K562 (cell line): ENCODE measurements at regions not wholly inside any gene's neighbourhood (a gene's known extent, or its start where the extent isn't known, plus 50 kb on each side); places are given as distances from the start of the nearest gene placed in this dataset.

Source experiments
- EHMT2 ChIP-seq: fragments of 450-650 bp; IDR thresholded peaks from 2 replicates; pipeline ENCODE4 v1.6.1; 2018; ENCODE audit warnings: antibody characterized with exemption
- FIP1L1 ChIP-seq: fragments of 200-400 bp; formaldehyde crosslinking; IDR thresholded peaks from 2 replicates; pipeline ENCODE4 v1.6.1; 2018; ENCODE audit warnings: mild to moderate bottlenecking, low read depth, low read length; ENCODE audit not compliant: poor library complexity, severe bottlenecking
- HMGN3 ChIP-seq: IDR thresholded peaks from 2 replicates; pipeline ENCODE4 v1.6.1; 2011; ENCODE audit warnings: borderline replicate concordance, low read depth, mild to moderate bottlenecking, mixed read lengths, low read length; ENCODE audit not compliant: insufficient read length; ENCODE audit errors: extremely low read depth
- NFATC3 ChIP-seq: fragments of 450-650 bp; IDR thresholded peaks from 2 replicates; pipeline ENCODE4 v1.6.1; 2017; ENCODE audit warnings: mild to moderate bottlenecking
- PHF21A ChIP-seq: fragments of 450-650 bp; IDR thresholded peaks from 2 replicates; pipeline ENCODE4 v1.6.1; 2017; ENCODE audit warnings: low read depth, borderline replicate concordance
- SPI1 ChIP-seq: IDR thresholded peaks from 2 replicates; pipeline ENCODE4 v1.6.1; 2011; ENCODE audit warnings: low read depth, low read length, control low read depth, borderline replicate concordance
- TRIM28 ChIP-seq: fragments of 450-650 bp; IDR thresholded peaks from 2 replicates; pipeline ENCODE4 v1.6.1; 2017
- ZC3H8 ChIP-seq: fragments of 450-650 bp; IDR thresholded peaks from 2 replicates; pipeline ENCODE4 v1.6.1; 2017
- TF ChIP-seq, protein P1 (sequence below): fragments of 250-450 bp; sonication (Bioruptor Pico); IDR thresholded peaks from 2 replicates; pipeline ENCODE4 v1.8.0; 2022; ENCODE audit warnings: moderate library complexity, mild to moderate bottlenecking, inconsistent platforms
- TF ChIP-seq, protein P2 (sequence below), 2 experiments: IDR thresholded peaks; 2 replicates each; pipeline ENCODE4 v1.6.1; 2012; ENCODE audit warnings: improper control_type of control experiment in 2 of 2, low read depth in 2 of 2, low read length in 2 of 2, borderline replicate concordance in 1 of 2
- TF ChIP-seq, protein P3 (sequence below): fragments of 200-800 bp; sonication (Bioruptor generic); IDR thresholded peaks from 2 replicates; pipeline ENCODE4 v1.6.1; 2016; ENCODE audit warnings: missing genetic modification characterization, missing compliant biosample characterization
- TF ChIP-seq, protein P4 (sequence below): sonication (generic); formaldehyde crosslinking; IDR thresholded peaks from 2 replicates; pipeline ENCODE4 v1.8.0; 2023; ENCODE audit warnings: mild to moderate bottlenecking, missing genetic modification reagents
- TF ChIP-seq, protein P5 (sequence below): fragments of 250-450 bp; sonication (Bioruptor Pico); IDR thresholded peaks from 2 replicates; pipeline ENCODE4 v1.5.0; 2022; ENCODE audit warnings: mild to moderate bottlenecking
- TF ChIP-seq, protein P6 (sequence below): fragments of 450-650 bp; IDR thresholded peaks from 2 replicates; pipeline ENCODE4 v1.6.1; 2016; ENCODE audit warnings: antibody characterized with exemption

DNA sequence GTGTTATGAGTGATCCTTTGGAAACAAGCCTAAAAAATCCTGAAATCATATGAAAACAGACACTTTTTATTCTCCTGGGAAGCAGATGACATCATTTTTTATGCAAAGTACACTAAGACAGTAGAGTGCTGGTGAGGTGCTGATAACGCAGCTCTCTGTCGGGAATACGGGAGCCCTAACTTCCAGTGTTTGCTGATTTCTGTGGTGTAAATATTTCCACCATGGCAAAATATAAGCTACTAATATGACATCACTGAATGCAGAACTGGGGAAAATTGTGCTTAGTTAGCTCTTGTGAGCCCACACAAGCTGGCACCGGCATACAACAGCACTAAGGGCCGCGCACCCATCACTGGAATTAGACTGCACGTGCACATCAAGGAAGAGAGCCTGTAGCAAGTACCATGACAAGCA, 82.6 kb downstream of the FAM76B start (continued):
- TF ChIP-seq, protein P1, sequence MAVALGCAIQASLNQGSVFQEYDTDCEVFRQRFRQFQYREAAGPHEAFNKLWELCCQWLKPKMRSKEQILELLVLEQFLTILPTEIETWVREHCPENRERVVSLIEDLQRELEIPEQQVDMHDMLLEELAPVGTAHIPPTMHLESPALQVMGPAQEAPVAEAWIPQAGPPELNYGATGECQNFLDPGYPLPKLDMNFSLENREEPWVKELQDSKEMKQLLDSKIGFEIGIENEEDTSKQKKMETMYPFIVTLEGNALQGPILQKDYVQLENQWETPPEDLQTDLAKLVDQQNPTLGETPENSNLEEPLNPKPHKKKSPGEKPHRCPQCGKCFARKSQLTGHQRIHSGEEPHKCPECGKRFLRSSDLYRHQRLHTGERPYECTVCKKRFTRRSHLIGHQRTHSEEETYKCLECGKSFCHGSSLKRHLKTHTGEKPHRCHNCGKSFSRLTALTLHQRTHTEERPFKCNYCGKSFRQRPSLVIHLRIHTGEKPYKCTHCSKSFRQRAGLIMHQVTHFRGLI = no peak
- TF ChIP-seq, protein P2, sequence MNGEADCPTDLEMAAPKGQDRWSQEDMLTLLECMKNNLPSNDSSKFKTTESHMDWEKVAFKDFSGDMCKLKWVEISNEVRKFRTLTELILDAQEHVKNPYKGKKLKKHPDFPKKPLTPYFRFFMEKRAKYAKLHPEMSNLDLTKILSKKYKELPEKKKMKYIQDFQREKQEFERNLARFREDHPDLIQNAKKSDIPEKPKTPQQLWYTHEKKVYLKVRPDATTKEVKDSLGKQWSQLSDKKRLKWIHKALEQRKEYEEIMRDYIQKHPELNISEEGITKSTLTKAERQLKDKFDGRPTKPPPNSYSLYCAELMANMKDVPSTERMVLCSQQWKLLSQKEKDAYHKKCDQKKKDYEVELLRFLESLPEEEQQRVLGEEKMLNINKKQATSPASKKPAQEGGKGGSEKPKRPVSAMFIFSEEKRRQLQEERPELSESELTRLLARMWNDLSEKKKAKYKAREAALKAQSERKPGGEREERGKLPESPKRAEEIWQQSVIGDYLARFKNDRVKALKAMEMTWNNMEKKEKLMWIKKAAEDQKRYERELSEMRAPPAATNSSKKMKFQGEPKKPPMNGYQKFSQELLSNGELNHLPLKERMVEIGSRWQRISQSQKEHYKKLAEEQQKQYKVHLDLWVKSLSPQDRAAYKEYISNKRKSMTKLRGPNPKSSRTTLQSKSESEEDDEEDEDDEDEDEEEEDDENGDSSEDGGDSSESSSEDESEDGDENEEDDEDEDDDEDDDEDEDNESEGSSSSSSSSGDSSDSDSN (IDR thresholded peaks at IDR 0.05; ENCODE audit: borderline replicate concordance in 1 of 2, low read depth in 2 of 2, low read length in 2 of 2) = no peak
- no peak for TF ChIP-seq ZC3H8
- TF ChIP-seq, protein P3, sequence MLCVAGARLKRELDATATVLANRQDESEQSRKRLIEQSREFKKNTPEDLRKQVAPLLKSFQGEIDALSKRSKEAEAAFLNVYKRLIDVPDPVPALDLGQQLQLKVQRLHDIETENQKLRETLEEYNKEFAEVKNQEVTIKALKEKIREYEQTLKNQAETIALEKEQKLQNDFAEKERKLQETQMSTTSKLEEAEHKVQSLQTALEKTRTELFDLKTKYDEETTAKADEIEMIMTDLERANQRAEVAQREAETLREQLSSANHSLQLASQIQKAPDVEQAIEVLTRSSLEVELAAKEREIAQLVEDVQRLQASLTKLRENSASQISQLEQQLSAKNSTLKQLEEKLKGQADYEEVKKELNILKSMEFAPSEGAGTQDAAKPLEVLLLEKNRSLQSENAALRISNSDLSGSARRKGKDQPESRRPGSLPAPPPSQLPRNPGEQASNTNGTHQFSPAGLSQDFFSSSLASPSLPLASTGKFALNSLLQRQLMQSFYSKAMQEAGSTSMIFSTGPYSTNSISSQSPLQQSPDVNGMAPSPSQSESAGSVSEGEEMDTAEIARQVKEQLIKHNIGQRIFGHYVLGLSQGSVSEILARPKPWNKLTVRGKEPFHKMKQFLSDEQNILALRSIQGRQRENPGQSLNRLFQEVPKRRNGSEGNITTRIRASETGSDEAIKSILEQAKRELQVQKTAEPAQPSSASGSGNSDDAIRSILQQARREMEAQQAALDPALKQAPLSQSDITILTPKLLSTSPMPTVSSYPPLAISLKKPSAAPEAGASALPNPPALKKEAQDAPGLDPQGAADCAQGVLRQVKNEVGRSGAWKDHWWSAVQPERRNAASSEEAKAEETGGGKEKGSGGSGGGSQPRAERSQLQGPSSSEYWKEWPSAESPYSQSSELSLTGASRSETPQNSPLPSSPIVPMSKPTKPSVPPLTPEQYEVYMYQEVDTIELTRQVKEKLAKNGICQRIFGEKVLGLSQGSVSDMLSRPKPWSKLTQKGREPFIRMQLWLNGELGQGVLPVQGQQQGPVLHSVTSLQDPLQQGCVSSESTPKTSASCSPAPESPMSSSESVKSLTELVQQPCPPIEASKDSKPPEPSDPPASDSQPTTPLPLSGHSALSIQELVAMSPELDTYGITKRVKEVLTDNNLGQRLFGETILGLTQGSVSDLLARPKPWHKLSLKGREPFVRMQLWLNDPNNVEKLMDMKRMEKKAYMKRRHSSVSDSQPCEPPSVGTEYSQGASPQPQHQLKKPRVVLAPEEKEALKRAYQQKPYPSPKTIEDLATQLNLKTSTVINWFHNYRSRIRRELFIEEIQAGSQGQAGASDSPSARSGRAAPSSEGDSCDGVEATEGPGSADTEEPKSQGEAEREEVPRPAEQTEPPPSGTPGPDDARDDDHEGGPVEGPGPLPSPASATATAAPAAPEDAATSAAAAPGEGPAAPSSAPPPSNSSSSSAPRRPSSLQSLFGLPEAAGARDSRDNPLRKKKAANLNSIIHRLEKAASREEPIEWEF = no peak
- TF ChIP-seq NFATC3 = no peak
- TF ChIP-seq SPI1 = no peak
- TF ChIP-seq, protein P4, sequence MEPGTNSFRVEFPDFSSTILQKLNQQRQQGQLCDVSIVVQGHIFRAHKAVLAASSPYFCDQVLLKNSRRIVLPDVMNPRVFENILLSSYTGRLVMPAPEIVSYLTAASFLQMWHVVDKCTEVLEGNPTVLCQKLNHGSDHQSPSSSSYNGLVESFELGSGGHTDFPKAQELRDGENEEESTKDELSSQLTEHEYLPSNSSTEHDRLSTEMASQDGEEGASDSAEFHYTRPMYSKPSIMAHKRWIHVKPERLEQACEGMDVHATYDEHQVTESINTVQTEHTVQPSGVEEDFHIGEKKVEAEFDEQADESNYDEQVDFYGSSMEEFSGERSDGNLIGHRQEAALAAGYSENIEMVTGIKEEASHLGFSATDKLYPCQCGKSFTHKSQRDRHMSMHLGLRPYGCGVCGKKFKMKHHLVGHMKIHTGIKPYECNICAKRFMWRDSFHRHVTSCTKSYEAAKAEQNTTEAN (CRISPR knock-in tag) = no peak
- no peak for TF ChIP-seq EHMT2
- no peak for TF ChIP-seq HMGN3
- TF ChIP-seq TRIM28 = no peak
- TF ChIP-seq FIP1L1 = no peak
- TF ChIP-seq, protein P5, sequence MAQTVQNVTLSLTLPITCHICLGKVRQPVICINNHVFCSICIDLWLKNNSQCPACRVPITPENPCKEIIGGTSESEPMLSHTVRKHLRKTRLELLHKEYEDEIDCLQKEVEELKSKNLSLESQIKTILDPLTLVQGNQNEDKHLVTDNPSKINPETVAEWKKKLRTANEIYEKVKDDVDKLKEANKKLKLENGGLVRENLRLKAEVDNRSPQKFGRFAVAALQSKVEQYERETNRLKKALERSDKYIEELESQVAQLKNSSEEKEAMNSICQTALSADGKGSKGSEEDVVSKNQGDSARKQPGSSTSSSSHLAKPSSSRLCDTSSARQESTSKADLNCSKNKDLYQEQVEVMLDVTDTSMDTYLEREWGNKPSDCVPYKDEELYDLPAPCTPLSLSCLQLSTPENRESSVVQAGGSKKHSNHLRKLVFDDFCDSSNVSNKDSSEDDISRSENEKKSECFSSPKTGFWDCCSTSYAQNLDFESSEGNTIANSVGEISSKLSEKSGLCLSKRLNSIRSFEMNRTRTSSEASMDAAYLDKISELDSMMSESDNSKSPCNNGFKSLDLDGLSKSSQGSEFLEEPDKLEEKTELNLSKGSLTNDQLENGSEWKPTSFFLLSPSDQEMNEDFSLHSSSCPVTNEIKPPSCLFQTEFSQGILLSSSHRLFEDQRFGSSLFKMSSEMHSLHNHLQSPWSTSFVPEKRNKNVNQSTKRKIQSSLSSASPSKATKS (CRISPR knock-in tag) = no peak
- no peak for TF ChIP-seq PHF21A
- TF ChIP-seq, protein P6, sequence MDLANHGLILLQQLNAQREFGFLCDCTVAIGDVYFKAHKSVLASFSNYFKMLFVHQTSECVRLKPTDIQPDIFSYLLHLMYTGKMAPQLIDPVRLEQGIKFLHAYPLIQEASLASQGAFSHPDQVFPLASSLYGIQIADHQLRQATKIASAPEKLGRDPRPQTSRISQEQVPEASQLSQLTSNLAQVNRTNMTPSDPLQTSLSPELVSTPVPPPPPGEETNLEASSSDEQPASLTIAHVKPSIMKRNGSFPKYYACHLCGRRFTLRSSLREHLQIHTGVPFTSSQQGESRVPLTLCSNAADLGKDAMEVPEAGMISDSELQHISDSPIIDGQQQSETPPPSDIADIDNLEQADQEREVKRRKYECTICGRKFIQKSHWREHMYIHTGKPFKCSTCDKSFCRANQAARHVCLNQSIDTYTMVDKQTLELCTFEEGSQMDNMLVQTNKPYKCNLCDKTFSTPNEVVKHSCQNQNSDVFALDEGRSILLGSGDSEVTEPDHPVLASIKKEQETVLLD = no peak
